Stomach (tissue), 8 donors: ENCODE measurements at regions not wholly inside any gene's neighbourhood (a gene's known extent, or its start where the extent isn't known, plus 50 kb on each side); places are given as distances from the start of the nearest gene placed in this dataset.

Source experiments
- DNase-seq, 2 donors: peaks; one replicate each; pipeline versions ENCODE4 v3.0.0 to v3.0.0-alpha.2; 2013 to 2019
- H3K27ac ChIP-seq, 5 donors: fragments of 200-600 bp in 4 of 5; sonication (generic) in 4 of 5; one replicate each; pipeline ENCODE4 v1.5.1; 2013 to 2019; ENCODE audit warnings: mild to moderate bottlenecking in 1 of 5, moderate library complexity in 1 of 5
- H3K27me3 ChIP-seq, 3 donors: fragments of 200-600 bp; sonication (generic); one replicate each; pipeline ENCODE4 v1.5.1; 2017 to 2019; ENCODE audit warnings: mixed run types in 1 of 3
- H3K36me3 ChIP-seq, 4 donors: fragments of 200-600 bp; sonication (generic); 1 replicate in 3 of 4; 2 replicates in 1 of 4; pipeline ENCODE4 v1.5.1; 2016 to 2019
- H3K4me1 ChIP-seq, 4 donors: fragments of 200-600 bp; sonication (generic); one replicate each; pipeline ENCODE4 v1.5.1; 2016 to 2019
- H3K4me3 ChIP-seq, 4 donors: fragments of 200-600 bp; sonication (generic) in 3 of 4; one replicate each; pipeline ENCODE4 v1.5.1; 2016 to 2019; ENCODE audit warnings: mild to moderate bottlenecking in 1 of 4
- H3K9me3 ChIP-seq, 4 donors: fragments of 200-600 bp; sonication (generic); one replicate each; pipeline ENCODE4 v1.5.1; 2016 to 2019
- CTCF ChIP-seq, 7 experiments: fragments of 450-650 bp in 4 of 7; fragments of 200-600 bp in 3 of 7; sonication (generic) in 3 of 7; IDR thresholded peaks; one replicate each; pipeline ENCODE4 v1.5.1; 2016 to 2019; ENCODE audit warnings: antibody characterized with exemption in 7 of 7, control low read depth in 2 of 7, mild to moderate bottlenecking in 1 of 7
- EP300 ChIP-seq: sonication (generic); formaldehyde crosslinking; IDR thresholded peaks from one replicate; pipeline ENCODE4 v1.6.1; 2017; ENCODE audit warnings: antibody characterized with exemption
- POLR2A ChIP-seq, 4 donors: fragments of 450-650 bp; IDR thresholded peaks; one replicate each; pipeline ENCODE4 v1.6.1; 2016; ENCODE audit warnings: antibody characterized with exemption in 4 of 4, control low read depth in 2 of 4, mild to moderate bottlenecking in 1 of 4, moderate library complexity in 1 of 4
- POLR2AphosphoS5 ChIP-seq, 3 donors: sonication (generic); formaldehyde crosslinking; IDR thresholded peaks; one replicate each; pipeline ENCODE4 v1.6.1; 2016; ENCODE audit warnings: antibody characterized with exemption in 3 of 3
- WGBS, 5 donors: extraction: QIAGEN DNeasy Blood & Tissue Kit in 3 of 5; methylation state at CpG; one replicate each; pipeline versions ENCODE4 v1.1.5 to v1.1.7; 2013 to 2018; 5-methylcytosine and 5-hydroxymethylcytosine counted together
- intact Hi-C: fragments of 100-400 bp; cut with DNase I; formaldehyde crosslinking; loops from one replicate; pipeline ENCODE4 v1.15.1; 2023; ENCODE audit warnings: low total_unique reads
- donor health status: healthy with polysubstance abuse.
- donor health status: Bipolar disorder and iron deficiency.
- donor health status: healthy.

GRCh38 chr2:52112141-52112540 is 1080.2 kb upstream of the NRXN1 start:
- no peak for DNase-seq
- H3K4me1 ChIP-seq: no peaks in the 10 kb centered on the region
- 69 to 85% (median 81%) methylated on average over 3 of the region's 3 CpGs for WGBS, 5 donors
- peaks cover 0 to 6% (median 0%) of the 10 kb centered on the region in 4 donors for H3K9me3 ChIP-seq
- intact Hi-C loops: no loop called here
- no peak overlapping the region for H3K27ac ChIP-seq
- H3K4me3 ChIP-seq: no peak overlapping the region
- TF ChIP-seq POLR2AphosphoS5 (IDR thresholded peaks at IDR 0.05): no peak
- no peak for TF ChIP-seq EP300
- no peak for TF ChIP-seq POLR2A (IDR thresholded peaks at IDR 0.05)
- no peak for TF ChIP-seq CTCF (IDR thresholded peaks at IDR 0.05)
- no peaks in the 10 kb centered on the region for H3K27me3 ChIP-seq
- H3K36me3 ChIP-seq: no peaks in the 10 kb centered on the region

GRCh38 chr2:52107124-52107523 is 1075.2 kb upstream of the NRXN1 start:
- TF ChIP-seq POLR2AphosphoS5 (IDR thresholded peaks at IDR 0.05) (no peak), POLR2A (IDR thresholded peaks at IDR 0.05) (no peak), EP300 (no peak), CTCF (IDR thresholded peaks at IDR 0.05) (no peak)

GRCh38 chr2:52097071-52097470 is 1065.1 kb upstream of the NRXN1 start:
- Histone ChIP-seq H3K9me3 (peaks cover 0 to 11% (median 0%) of the 10 kb centered on the region in 4 donors), H3K4me3 (no peak overlapping the region), H3K27ac (no peak overlapping the region), H3K36me3 (no peaks in the 10 kb centered on the region), H3K4me1 (no peaks in the 10 kb centered on the region), H3K27me3 (no peaks in the 10 kb centered on the region)
- TF ChIP-seq CTCF (IDR thresholded peaks at IDR 0.05) (no peak), EP300 (no peak), POLR2A (IDR thresholded peaks at IDR 0.05) (no peak), POLR2AphosphoS5 (IDR thresholded peaks at IDR 0.05) (no peak)
- intact Hi-C loops: no loop called here
- DNase-seq: no peak
- 84 to 89% (median 86%) methylated on average over 4 of the region's 4 CpGs for WGBS, 5 donors

More at GRCh38 chr2:52107124-52107523, 1075.2 kb upstream of the NRXN1 start:
- Histone ChIP-seq H3K4me1 (no peaks in the 10 kb centered on the region), H3K36me3 (no peaks in the 10 kb centered on the region), H3K27me3 (no peaks in the 10 kb centered on the region), H3K27ac (no peak overlapping the region), H3K9me3 (peaks cover 0 to 6% (median 0%) of the 10 kb centered on the region in 4 donors), H3K4me3 (no peak overlapping the region)
- 77 to 81% (median 78%) methylated on average over 6 of the region's 6 CpGs for WGBS, 5 donors
- DNase-seq: no peak
- intact Hi-C loops: no loop called here

GRCh38 chr2:52084759-52085158 is 1052.8 kb upstream of the NRXN1 start:
- H3K27ac ChIP-seq: no peak overlapping the region
- DNase-seq: no peak
- H3K9me3 ChIP-seq: no peaks in the 10 kb centered on the region
- intact Hi-C loops: no loop called here
- H3K4me1 ChIP-seq: no peaks in the 10 kb centered on the region
- no peaks in the 10 kb centered on the region for H3K27me3 ChIP-seq
- H3K4me3 ChIP-seq: no peak overlapping the region
- H3K36me3 ChIP-seq: no peaks in the 10 kb centered on the region
- WGBS, 5 donors: 72 to 85% (median 77%) methylated on average over 1 of the region's 1 CpG
- TF ChIP-seq EP300 (no peak), POLR2AphosphoS5 (IDR thresholded peaks at IDR 0.05) (no peak), CTCF (IDR thresholded peaks at IDR 0.05) (no peak), POLR2A (IDR thresholded peaks at IDR 0.05) (no peak)
